ENCODE measurements at regions not wholly inside any gene's neighbourhood (a gene's known extent, or its start where the extent isn't known, plus 50 kb on each side); places are given as distances from the start of the nearest gene placed in this dataset.
A peak's percentile ranks its signal among the peaks of the same experiment; 100 is the strongest.

DNA sequence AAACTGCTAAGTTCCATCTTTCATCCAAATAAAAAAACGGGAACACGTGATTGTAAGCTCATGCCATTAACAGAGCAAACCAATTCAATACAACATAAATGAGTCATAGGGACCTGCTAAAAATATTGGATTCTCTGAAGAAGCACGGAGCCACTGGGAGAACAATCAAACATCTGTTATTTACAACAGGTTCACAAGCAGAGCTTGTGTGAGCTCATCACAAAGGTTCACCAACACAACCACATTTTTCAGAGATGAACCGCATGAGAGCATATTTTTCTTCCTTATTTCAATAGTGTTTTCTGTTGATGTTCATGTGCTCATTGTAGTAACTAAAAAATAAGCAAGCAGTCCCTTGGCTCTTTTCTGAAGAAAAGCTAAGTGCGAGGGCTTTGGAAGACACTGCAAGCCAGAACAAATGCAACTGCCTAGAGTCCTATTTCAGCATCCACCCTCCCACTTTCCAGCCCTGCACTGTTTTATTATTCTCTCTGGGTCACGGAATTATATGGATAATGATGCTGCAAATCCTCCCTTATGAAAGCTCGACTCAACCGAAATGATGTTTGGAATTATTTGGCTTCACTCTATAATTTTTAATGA, 545.8 kb downstream of the LIG4 start:
- TF ChIP-seq, protein P1, sequence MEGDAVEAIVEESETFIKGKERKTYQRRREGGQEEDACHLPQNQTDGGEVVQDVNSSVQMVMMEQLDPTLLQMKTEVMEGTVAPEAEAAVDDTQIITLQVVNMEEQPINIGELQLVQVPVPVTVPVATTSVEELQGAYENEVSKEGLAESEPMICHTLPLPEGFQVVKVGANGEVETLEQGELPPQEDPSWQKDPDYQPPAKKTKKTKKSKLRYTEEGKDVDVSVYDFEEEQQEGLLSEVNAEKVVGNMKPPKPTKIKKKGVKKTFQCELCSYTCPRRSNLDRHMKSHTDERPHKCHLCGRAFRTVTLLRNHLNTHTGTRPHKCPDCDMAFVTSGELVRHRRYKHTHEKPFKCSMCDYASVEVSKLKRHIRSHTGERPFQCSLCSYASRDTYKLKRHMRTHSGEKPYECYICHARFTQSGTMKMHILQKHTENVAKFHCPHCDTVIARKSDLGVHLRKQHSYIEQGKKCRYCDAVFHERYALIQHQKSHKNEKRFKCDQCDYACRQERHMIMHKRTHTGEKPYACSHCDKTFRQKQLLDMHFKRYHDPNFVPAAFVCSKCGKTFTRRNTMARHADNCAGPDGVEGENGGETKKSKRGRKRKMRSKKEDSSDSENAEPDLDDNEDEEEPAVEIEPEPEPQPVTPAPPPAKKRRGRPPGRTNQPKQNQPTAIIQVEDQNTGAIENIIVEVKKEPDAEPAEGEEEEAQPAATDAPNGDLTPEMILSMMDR (IDR thresholded peaks at IDR 0.05; ENCODE audit: control extremely low read depth, extremely low read depth, low read depth, missing control alignments): no peak
- POLR2A ChIA-PET: no interaction called here
- DNase-seq (ENCODE audit: extremely low spot score): no peak
- CTCF ChIA-PET: interaction anchor here (1.2 to 1.6 kb wide), 3 partner anchors 16 to 458 kb away, joined by 4 read pairs; no protein-coding TSS in a partner anchor

DNA sequence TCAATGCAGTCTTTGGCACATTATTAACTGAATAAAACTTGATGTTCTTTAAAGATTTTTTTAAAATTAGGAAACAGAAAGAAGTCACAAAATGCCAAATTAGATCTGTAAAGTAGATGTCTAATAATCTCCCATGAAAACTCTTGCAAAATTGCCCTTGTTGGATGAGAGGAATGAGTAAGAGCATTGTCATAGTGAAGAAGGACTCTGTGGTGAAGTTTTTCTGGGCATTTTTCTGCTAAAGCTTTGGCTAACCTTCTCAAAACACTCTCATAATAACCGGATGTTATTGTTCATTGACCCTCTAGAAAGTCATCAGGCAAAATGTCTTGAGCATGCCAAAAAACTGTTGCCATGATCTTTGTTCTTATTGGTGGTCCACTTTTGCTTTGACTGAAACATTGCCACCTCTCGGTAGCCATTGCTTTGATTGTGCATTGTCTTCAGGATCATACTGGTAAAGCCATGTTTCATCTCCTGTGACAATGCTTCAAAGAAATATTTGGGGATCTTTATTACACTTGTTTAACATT, 549.3 kb downstream of the LIG4 start:
- no peak for DNase-seq (ENCODE audit: extremely low spot score)
- TF ChIP-seq, protein P1 (IDR thresholded peaks at IDR 0.05; ENCODE audit: control extremely low read depth, extremely low read depth, low read depth, missing control alignments): no peak
- ChIA-PET CTCF (interaction anchor here (1.2 to 1.3 kb wide), 2 partner anchors 14 to 30 kb away, joined by 3 to 4 read pairs; no protein-coding TSS in a partner anchor), POLR2A (no interaction called here)

DNA sequence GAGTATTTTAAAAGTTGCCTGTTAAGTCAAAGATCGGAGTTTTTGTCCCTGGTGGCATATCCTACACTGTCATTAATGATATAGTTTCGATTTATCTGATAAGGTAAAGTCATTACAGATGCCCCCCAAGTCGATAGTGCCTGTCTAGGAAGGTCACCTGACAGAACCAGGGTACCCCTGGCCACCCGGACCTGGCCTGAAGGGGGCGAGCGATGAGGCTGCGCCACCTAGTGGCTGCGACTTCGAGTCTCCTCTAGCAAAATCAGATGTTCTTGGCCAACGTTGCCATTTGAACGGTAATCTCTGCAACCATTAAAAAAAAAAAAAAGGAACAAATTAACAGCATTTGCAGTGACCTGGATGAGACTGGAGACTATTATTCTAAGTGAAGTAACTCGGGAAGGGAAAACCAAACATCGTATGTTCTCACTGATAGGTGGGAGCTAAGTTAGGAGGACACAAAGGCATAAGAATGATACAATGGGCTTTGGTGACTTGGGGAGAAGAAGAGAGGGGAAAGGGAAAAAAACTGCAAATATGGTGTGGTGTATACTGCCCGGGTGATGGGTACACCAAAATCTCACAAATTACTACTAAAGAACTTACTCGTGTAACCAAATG, 565.1 kb downstream of the LIG4 start:
- POLR2A ChIA-PET: no interaction called here
- TF ChIP-seq, protein P1 (IDR thresholded peaks at IDR 0.05; ENCODE audit: control extremely low read depth, extremely low read depth, low read depth, missing control alignments): peak; percentile 85
- CTCF ChIA-PET: interaction anchor here (0.6 to 3.6 kb wide), 12 partner anchors 10 to 447 kb away, joined by 3 to 36 read pairs (median 4); no protein-coding TSS in a partner anchor
- peak; percentile 26 for DNase-seq (ENCODE audit: extremely low spot score)

DNA sequence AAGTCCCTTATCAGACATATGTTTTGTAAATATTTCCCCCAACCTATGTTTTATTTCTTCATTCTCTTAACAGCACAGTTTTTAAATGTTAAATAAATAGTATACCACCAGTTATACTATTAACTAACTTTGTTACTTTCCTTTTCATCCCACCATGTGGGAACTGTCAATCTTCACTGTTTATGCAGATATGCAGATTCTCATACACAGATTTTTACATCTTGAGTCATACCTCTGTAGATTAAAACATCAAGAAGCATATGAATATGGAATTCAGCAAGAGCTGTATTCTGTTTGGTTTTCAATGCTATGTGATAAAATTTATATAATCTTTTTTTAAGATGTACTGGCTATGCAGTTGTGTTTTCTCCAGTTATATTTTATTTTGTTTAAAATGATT, 566.3 kb downstream of the LIG4 start:
- TF ChIP-seq, protein P1 (IDR thresholded peaks at IDR 0.05; ENCODE audit: control extremely low read depth, extremely low read depth, low read depth, missing control alignments): no peak
- ChIA-PET CTCF (interaction anchor here (0.8 to 3.6 kb wide), 10 partner anchors 9 to 446 kb away, joined by 3 to 36 read pairs (median 4); no protein-coding TSS in a partner anchor), POLR2A (no interaction called here)
- no peak for DNase-seq (ENCODE audit: extremely low spot score)

DNA sequence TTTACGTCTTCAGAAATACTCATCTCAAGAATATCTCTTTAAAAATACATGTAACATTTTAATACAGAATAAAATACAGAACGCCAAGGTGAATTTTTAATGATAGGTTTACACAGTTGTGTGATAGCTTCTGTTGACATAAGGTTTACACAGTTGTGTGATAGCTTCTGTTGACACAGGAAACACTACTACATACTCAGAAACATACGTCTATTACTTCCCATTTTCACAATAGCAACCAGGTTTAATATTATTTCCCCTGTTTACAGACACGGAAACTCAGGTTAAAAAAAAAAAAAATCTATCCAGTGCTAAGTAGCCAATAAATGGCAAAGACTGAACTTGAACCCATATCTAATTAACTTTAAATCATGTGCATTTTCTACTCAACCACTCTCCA, 571.2 kb downstream of the LIG4 start:
- POLR2A ChIA-PET: no interaction called here
- DNase-seq (ENCODE audit: extremely low spot score): no peak
- CTCF ChIA-PET: no interaction called here
- TF ChIP-seq, protein P1 (IDR thresholded peaks at IDR 0.05; ENCODE audit: control extremely low read depth, extremely low read depth, low read depth, missing control alignments): no peak

DNA sequence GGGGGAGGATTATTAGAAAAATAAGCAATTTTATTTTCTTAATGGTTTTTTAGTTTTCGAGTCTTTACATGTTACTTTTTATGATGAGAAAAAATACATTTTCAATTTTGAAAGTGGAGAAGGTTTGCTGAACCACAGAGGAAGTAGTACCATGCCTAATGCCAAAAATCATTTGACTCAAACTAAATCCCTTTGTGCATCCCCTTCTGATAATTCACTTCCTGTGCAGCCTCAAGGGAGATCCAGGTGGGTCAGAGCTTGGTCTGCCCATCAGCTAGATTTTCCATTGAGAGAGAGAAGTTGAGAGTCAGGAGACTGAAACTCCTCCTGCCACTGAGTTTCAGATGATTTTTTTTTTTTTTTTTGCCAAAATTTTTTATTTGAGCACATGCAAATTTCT, 571.7 kb downstream of the LIG4 start:
- TF ChIP-seq, protein P1 (IDR thresholded peaks at IDR 0.05; ENCODE audit: control extremely low read depth, extremely low read depth, low read depth, missing control alignments): no peak

More for the DNA sequence above, 571.7 kb downstream of the LIG4 start:
- POLR2A ChIA-PET: no interaction called here
- CTCF ChIA-PET: no interaction called here
- no peak for DNase-seq (ENCODE audit: extremely low spot score)
